ENCODE measurements at regions not wholly inside any gene's neighbourhood (a gene's known extent, or its start where the extent isn't known, plus 50 kb on each side); places are given as distances from the start of the nearest gene placed in this dataset.

DNA sequence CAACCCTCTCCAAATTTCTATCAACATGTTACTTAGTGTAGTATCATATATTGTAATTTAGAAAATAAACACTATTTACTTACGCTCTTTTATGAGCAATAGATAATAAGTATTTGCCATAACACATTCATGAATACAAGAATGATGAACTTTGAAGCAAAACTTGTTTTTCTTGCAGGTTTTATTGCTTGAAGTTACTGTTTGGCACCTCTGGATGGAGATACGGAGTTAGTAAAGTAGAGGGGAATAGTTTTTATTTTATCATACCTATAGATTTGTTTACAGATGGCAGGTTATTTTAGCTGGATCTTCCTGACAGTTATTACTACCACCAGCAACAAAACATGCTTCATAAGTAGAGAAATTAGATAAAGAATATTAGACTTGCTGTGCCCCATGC lies 274.2 kb upstream of the LRRTM4 start:
- H3K79me2 ChIP-seq (ENCODE audit: insufficient read depth, low read length) = no peaks in the 10 kb centered on the region
- no peaks in the 10 kb centered on the region for H4K20me1 ChIP-seq (ENCODE audit: insufficient read depth, low read length)
- H3K4me3 ChIP-seq (ENCODE audit: insufficient read depth, low read length) = no peak overlapping the region
- DNase-seq (ENCODE audit: insufficient read length, low spot score, missing footprints) = no peak
- H3K4me2 ChIP-seq (ENCODE audit: insufficient read depth, low read length) = no peak overlapping the region
- no peaks in the 10 kb centered on the region for H3K27me3 ChIP-seq (ENCODE audit: insufficient read depth, low read length)
- no peaks in the 10 kb centered on the region for H3K36me3 ChIP-seq (ENCODE audit: insufficient read depth, low read length)
- no peaks in the 10 kb centered on the region for H3K9me3 ChIP-seq (ENCODE audit: low read depth, low read length)
- TF ChIP-seq, protein P1, sequence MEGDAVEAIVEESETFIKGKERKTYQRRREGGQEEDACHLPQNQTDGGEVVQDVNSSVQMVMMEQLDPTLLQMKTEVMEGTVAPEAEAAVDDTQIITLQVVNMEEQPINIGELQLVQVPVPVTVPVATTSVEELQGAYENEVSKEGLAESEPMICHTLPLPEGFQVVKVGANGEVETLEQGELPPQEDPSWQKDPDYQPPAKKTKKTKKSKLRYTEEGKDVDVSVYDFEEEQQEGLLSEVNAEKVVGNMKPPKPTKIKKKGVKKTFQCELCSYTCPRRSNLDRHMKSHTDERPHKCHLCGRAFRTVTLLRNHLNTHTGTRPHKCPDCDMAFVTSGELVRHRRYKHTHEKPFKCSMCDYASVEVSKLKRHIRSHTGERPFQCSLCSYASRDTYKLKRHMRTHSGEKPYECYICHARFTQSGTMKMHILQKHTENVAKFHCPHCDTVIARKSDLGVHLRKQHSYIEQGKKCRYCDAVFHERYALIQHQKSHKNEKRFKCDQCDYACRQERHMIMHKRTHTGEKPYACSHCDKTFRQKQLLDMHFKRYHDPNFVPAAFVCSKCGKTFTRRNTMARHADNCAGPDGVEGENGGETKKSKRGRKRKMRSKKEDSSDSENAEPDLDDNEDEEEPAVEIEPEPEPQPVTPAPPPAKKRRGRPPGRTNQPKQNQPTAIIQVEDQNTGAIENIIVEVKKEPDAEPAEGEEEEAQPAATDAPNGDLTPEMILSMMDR (IDR thresholded peaks at IDR 0.05; ENCODE audit: extremely low read depth, low read depth, low read length) = no peak
- H3K27ac ChIP-seq (ENCODE audit: low read depth, low read length) = no peak overlapping the region
- no peak overlapping the region for H2AFZ ChIP-seq (ENCODE audit: low read length)
- H3K4me1 ChIP-seq (ENCODE audit: insufficient read depth, low read length) = no peaks in the 10 kb centered on the region

DNA sequence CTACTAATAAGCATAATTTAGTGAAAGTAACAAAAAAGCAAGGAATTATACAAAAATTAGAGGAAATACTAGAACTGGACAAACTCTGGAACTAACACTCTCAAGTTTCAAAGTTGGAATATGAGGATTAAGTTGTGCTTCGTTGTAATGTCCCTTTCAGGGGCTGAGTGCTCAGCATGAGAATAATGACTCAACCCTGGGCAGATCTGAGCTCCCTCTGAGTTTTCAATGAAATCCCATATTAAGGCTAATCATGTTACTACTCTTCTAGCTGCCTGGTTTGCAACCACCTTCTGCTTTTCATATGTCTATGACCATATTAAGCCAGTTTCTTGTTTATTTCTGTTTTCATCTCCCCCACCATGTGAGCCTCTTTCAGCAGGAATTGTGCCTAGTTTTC lies 274.9 kb upstream of the LRRTM4 start:
- DNase-seq (ENCODE audit: insufficient read length, low spot score, missing footprints) = no peak
- TF ChIP-seq, protein P1 (IDR thresholded peaks at IDR 0.05; ENCODE audit: extremely low read depth, low read depth, low read length) = no peak
- Histone ChIP-seq H3K27ac (ENCODE audit: low read depth, low read length) (no peak overlapping the region), H3K4me2 (ENCODE audit: insufficient read depth, low read length) (no peak overlapping the region), H3K36me3 (ENCODE audit: insufficient read depth, low read length) (no peaks in the 10 kb centered on the region), H3K79me2 (ENCODE audit: insufficient read depth, low read length) (no peaks in the 10 kb centered on the region), H3K27me3 (ENCODE audit: insufficient read depth, low read length) (no peaks in the 10 kb centered on the region), H3K9me3 (ENCODE audit: low read depth, low read length) (no peaks in the 10 kb centered on the region), H4K20me1 (ENCODE audit: insufficient read depth, low read length) (no peaks in the 10 kb centered on the region), H2AFZ (ENCODE audit: low read length) (no peak overlapping the region), H3K4me3 (ENCODE audit: insufficient read depth, low read length) (no peak overlapping the region), H3K4me1 (ENCODE audit: insufficient read depth, low read length) (no peaks in the 10 kb centered on the region)

GRCh38 chr2:77800410-77800809 lies 278.2 kb upstream of the LRRTM4 start:
- DNase-seq (ENCODE audit: insufficient read length, low spot score, missing footprints) = no peak
- Histone ChIP-seq H3K27me3 (ENCODE audit: insufficient read depth, low read length) (no peaks in the 10 kb centered on the region), H3K36me3 (ENCODE audit: insufficient read depth, low read length) (no peaks in the 10 kb centered on the region), H3K79me2 (ENCODE audit: insufficient read depth, low read length) (no peaks in the 10 kb centered on the region), H3K4me3 (ENCODE audit: insufficient read depth, low read length) (no peak overlapping the region), H3K4me2 (ENCODE audit: insufficient read depth, low read length) (no peak overlapping the region), H4K20me1 (ENCODE audit: insufficient read depth, low read length) (no peaks in the 10 kb centered on the region), H3K9me3 (ENCODE audit: low read depth, low read length) (no peaks in the 10 kb centered on the region), H3K27ac (ENCODE audit: low read depth, low read length) (no peak overlapping the region), H3K4me1 (ENCODE audit: insufficient read depth, low read length) (no peaks in the 10 kb centered on the region), H2AFZ (ENCODE audit: low read length) (no peak overlapping the region)
- TF ChIP-seq, protein P1 (IDR thresholded peaks at IDR 0.05; ENCODE audit: extremely low read depth, low read depth, low read length) = no peak

- H3K79me2 ChIP-seq (ENCODE audit: insufficient read depth, low read length) = no peaks in the 10 kb centered on the region
- TF ChIP-seq, protein P1 (IDR thresholded peaks at IDR 0.05; ENCODE audit: extremely low read depth, low read depth, low read length) = no peak
- no peak overlapping the region for H3K4me3 ChIP-seq (ENCODE audit: insufficient read depth, low read length)
- no peaks in the 10 kb centered on the region for H3K9me3 ChIP-seq (ENCODE audit: low read depth, low read length)
- no peak for DNase-seq (ENCODE audit: insufficient read length, low spot score, missing footprints)
- no peak overlapping the region for H2AFZ ChIP-seq (ENCODE audit: low read length)
- no peaks in the 10 kb centered on the region for H3K27me3 ChIP-seq (ENCODE audit: insufficient read depth, low read length)
- H3K36me3 ChIP-seq (ENCODE audit: insufficient read depth, low read length) = no peaks in the 10 kb centered on the region
- H3K4me1 ChIP-seq (ENCODE audit: insufficient read depth, low read length) = no peaks in the 10 kb centered on the region
- H3K4me2 ChIP-seq (ENCODE audit: insufficient read depth, low read length) = no peak overlapping the region
- H4K20me1 ChIP-seq (ENCODE audit: insufficient read depth, low read length) = no peaks in the 10 kb centered on the region
- no peak overlapping the region for H3K27ac ChIP-seq (ENCODE audit: low read depth, low read length)
Measured at GRCh38 chr2:77807531-77808215, 285.5 kb upstream of the LRRTM4 start.
